ENCODE measurements at regions not wholly inside any gene's neighbourhood (a gene's known extent, or its start where the extent isn't known, plus 50 kb on each side); places are given as distances from the start of the nearest gene placed in this dataset.

- no peak for DNase-seq
Measured at GRCh38 chr7:40972426-40972825, 730.5 kb downstream of the INHBA start.

DNA sequence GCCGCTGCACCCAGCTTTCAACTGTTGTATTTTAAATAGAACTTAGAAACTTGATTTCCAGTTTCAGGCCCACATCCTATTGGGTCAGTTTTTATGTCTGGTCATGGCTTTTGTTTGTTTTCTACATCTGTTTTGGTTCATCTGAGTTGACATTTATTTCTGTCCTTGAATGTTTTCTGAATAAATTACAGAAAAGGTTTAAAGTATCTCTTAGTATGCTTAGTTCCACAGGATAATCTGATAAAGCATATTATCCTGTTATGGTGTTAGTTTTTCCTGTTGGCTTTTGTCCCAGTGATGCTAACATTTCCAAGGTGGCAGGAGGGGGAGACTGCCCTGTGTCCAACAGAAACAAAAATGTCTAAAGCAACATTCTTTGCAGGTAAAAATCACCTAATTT lies 733.2 kb downstream of the INHBA start:
- no peak for DNase-seq

DNA sequence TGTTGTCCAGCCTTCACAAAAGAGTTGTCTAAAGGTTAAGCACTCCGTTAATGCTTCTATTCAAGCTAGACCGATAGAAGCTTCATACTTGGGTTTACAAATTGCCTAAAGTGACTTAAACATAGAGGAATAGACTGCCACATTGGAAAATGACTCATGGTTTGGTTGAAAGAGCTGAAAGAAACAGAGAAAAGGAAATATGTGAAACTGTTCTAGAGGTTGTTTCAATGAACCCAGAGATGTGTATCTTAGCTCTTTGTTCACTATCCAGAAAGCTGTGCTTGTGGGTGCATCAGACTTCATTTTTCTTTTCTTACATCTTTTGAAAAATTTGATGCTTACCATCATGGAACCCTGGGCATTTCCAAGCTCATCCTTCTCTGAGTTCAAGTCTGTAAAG lies 736.2 kb downstream of the INHBA start:
- DNase-seq: no peak

GRCh38 chr7:40965774-40966173 lies 737.1 kb downstream of the INHBA start:
- DNase-seq: no peak

GRCh38 chr7:40965016-40965415 lies 737.9 kb downstream of the INHBA start:
- no peak for DNase-seq

DNA sequence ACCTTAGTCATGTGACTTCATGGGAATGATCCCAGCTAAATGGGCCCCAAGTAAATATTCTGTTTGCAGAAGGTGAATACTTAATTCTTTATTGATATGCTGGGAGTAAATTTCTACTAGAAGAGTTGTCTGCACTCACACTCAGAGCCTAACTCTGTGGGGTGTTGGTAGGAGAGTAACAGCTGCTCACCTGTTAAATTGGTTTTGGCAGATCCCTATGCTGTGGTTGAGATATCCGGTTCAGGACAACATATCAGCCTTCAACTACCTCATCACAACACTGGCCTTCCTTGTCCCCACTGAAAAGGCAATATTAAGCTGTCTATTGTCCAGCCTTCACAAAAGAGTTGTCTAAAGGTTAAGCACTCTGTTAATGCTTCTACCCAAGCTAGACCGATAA lies 738.3 kb downstream of the INHBA start:
- DNase-seq: no peak

- DNase-seq: no peak
Measured at GRCh38 chr7:40959955-40960354, 742.9 kb downstream of the INHBA start.

GRCh38 chr7:40948239-40948638 lies 754.7 kb downstream of the INHBA start:
- DNase-seq: no peak

- DNase-seq: no peak
Measured at GRCh38 chr7:40947566-40947965, 755.3 kb downstream of the INHBA start.

DNA sequence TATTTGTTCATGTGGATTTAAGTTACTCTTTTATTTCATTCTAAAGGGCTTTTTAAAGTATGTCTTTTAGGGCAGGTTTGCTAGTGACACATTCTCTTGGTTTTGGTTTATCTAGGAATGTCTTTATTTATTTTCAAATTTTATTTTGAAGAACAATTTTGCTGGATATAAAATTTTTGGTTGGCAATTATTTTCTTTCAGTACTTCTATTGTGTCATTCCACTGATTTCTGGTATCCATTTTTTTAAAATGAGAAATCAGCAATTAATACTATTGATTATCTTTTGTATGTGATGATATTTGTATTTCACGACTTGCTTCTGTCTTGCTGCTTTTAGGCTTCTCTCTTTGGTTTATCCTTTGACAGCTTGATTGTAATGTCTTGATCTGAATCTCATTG lies 756.3 kb downstream of the INHBA start:
- no peak for DNase-seq

- DNase-seq: no peak
Measured at GRCh38 chr7:40945788-40946187, 757.1 kb downstream of the INHBA start.

GRCh38 chr7:40944981-40945585 lies 757.8 kb downstream of the INHBA start:
- DNase-seq: peak in 1 of 2 experiments; percentile 46

- DNase-seq: peak in 1 of 2 experiments; percentile 11
Measured at GRCh38 chr7:40937879-40938278, 765.0 kb downstream of the INHBA start.

GRCh38 chr7:40935435-40935834 lies 767.5 kb downstream of the INHBA start:
- DNase-seq: no peak

- DNase-seq: no peak
Measured at GRCh38 chr7:40923626-40924025, 779.3 kb downstream of the INHBA start.

GRCh38 chr7:40922316-40922670 lies 780.6 kb downstream of the INHBA start:
- DNase-seq: no peak

DNA sequence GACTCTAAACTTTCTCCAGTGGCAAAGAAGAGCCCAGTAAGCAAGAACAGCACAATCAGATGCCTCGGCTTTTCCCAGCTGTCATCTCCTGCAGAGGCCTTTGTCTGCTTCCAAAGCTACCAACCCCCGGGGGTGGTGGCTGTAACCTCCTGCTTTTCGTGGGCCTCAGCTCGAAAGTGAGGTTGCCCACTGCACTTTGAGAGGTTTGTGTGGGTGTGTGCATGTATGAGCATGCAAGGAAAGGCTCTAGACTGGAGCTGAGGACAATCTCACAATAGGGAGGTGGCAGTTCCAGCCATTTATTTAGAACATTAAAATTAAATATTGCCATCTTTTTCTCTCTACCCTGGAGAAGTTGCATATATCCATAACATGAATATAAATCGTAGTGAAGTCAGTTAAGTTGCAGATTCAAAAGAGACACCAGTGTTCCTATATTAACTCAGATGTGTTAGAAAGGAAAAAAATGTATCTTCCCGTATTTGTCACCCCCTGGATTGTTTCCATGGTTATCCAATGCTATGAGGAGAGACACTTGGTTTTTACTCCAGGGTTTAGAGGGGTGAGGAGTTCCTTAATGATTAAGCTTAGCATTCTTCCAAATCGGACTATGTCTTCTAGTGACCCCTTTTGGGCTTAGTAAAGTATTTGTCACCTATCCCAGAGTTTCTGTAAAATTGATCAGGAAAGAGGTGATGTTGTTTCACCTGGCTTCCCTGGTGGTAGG lies 781.1 kb downstream of the INHBA start:
- no peak for DNase-seq

GRCh38 chr7:40918701-40919271 lies 784.0 kb downstream of the SUGCT start:
- DNase-seq: no peak

DNA sequence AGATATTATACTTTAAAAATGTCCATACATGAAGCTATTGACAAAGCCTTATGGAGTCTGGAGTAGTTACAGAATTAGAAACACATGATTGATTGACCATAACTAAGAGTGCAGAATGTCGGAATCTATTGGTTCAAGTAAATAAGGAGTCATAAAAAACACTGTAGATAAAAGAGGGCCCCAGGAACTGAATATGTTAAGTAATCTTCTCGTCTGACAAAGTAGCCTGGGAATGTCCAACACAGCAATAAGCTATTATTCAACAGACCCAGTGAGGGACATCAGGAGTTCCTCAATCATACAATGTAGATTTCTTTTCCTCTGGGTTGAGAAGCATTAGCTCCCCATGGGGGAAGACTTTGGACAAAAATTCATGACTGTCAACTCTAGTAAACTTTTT lies 782.0 kb downstream of the SUGCT start:
- no peak for DNase-seq

DNA sequence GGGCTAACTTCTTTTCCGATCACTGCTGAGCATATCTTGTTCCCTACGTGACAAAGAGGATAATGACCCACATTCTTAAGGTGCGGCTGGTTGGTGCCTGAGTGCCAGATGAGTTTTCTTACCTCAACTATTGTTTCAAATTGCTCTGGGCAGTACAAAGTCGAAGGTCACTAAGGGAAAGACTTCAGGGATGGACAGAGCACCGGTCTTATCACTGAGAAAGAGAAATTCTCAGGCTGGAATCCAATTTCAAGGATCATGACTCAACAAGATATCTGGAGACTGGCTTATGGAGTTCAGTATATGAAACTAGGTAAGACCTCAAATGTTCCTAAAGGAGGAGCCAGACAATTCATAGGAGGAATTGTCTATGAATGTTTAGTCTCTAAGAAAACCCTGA lies 780.3 kb downstream of the SUGCT start:
- no peak for DNase-seq

Data from SHP77 (cell line).